ENCODE measurements at regions not wholly inside any gene's neighbourhood (a gene's known extent, or its start where the extent isn't known, plus 50 kb on each side); places are given as distances from the start of the nearest gene placed in this dataset.

GRCh38 chr3:150172356-150172755, 201.7 kb upstream of the PFN2 start:
- H3K27ac ChIP-seq (ENCODE audit: control insufficient read depth, insufficient read depth, low read length): no peak overlapping the region
- H2AFZ ChIP-seq (ENCODE audit: control insufficient read depth, low read length): no peak overlapping the region
- H3K9me3 ChIP-seq (ENCODE audit: control insufficient read depth, low read depth, low read length): no peaks in the 10 kb centered on the region
- no peaks in the 10 kb centered on the region for H3K9me1 ChIP-seq (ENCODE audit: control insufficient read depth, extremely low read depth, insufficient read depth, low read length)
- H4K20me1 ChIP-seq (ENCODE audit: control insufficient read depth, extremely low read depth, insufficient read depth, low read length): no peaks in the 10 kb centered on the region
- dilution Hi-C loops (cut with MboI; ENCODE audit: extremely low pct_ligation_motif_present, low sequenced_read_pairs): no loop called here
- H3K27me3 ChIP-seq (ENCODE audit: control insufficient read depth, extremely low read depth, insufficient read depth, low read length): no peaks in the 10 kb centered on the region
- no peak overlapping the region for H3K4me3 ChIP-seq (ENCODE audit: control insufficient read depth in 2 of 3, extremely low read depth in 1 of 3, insufficient read depth in 2 of 3, low read depth in 1 of 3, low read length in 3 of 3)
- H3K4me1 ChIP-seq (ENCODE audit: control insufficient read depth, extremely low read depth, insufficient read depth, low read length): peaks cover 3% of the 10 kb centered on the region
- no peak for DNase-seq (ENCODE audit: low read depth, low spot score)
- H3K36me3 ChIP-seq (ENCODE audit: control insufficient read depth in 2 of 2, extremely low read depth in 1 of 2, insufficient read depth in 2 of 2, low read length in 2 of 2): no peaks in the 10 kb centered on the region
- TF ChIP-seq CTCF (optimal IDR thresholded peaks at IDR 0.05 in 1 of 3, IDR thresholded peaks at IDR 0.05 in 1 of 3, conservative IDR thresholded peaks at IDR 0.05 in 1 of 3; ENCODE audit: extremely low read depth in 1 of 3, insufficient read depth in 2 of 3, low read length in 3 of 3) (no peak), EZH2 (IDR thresholded peaks at IDR 0.05; ENCODE audit: low read length) (no peak)
- no peak overlapping the region for H3K4me2 ChIP-seq (ENCODE audit: control insufficient read depth, extremely low read depth, insufficient read depth, low read depth, low read length)
- no peaks in the 10 kb centered on the region for H3K79me2 ChIP-seq (ENCODE audit: control insufficient read depth, insufficient read depth, low read length)
- FAIRE-seq: no peak
- no peak overlapping the region for H3K9ac ChIP-seq (ENCODE audit: control insufficient read depth, extremely low read depth, insufficient read depth, low read length)

GRCh38 chr3:150170852-150171520, 200.3 kb upstream of the PFN2 start:
- Histone ChIP-seq H3K9me1 (ENCODE audit: control insufficient read depth, extremely low read depth, insufficient read depth, low read length) (no peaks in the 10 kb centered on the region), H3K4me2 (ENCODE audit: control insufficient read depth, extremely low read depth, insufficient read depth, low read depth, low read length) (no peak overlapping the region), H3K79me2 (ENCODE audit: control insufficient read depth, insufficient read depth, low read length) (no peaks in the 10 kb centered on the region), H3K4me1 (ENCODE audit: control insufficient read depth, extremely low read depth, insufficient read depth, low read length) (peaks cover 3% of the 10 kb centered on the region), H3K4me3 (ENCODE audit: control insufficient read depth in 2 of 3, extremely low read depth in 1 of 3, insufficient read depth in 2 of 3, low read depth in 1 of 3, low read length in 3 of 3) (no peak overlapping the region), H3K36me3 (ENCODE audit: control insufficient read depth in 2 of 2, extremely low read depth in 1 of 2, insufficient read depth in 2 of 2, low read length in 2 of 2) (no peaks in the 10 kb centered on the region), H3K9me3 (ENCODE audit: control insufficient read depth, low read depth, low read length) (no peaks in the 10 kb centered on the region), H4K20me1 (ENCODE audit: control insufficient read depth, extremely low read depth, insufficient read depth, low read length) (no peaks in the 10 kb centered on the region), H3K27ac (ENCODE audit: control insufficient read depth, insufficient read depth, low read length) (no peak overlapping the region), H3K27me3 (ENCODE audit: control insufficient read depth, extremely low read depth, insufficient read depth, low read length) (no peaks in the 10 kb centered on the region), H2AFZ (ENCODE audit: control insufficient read depth, low read length) (no peak overlapping the region), H3K9ac (ENCODE audit: control insufficient read depth, extremely low read depth, insufficient read depth, low read length) (no peak overlapping the region)
- DNase-seq (ENCODE audit: low read depth, low spot score) (no peak), FAIRE-seq (no peak)
- TF ChIP-seq EZH2 (IDR thresholded peaks at IDR 0.05; ENCODE audit: low read length) (no peak), CTCF (optimal IDR thresholded peaks at IDR 0.05 in 1 of 3, IDR thresholded peaks at IDR 0.05 in 1 of 3, conservative IDR thresholded peaks at IDR 0.05 in 1 of 3; ENCODE audit: extremely low read depth in 1 of 3, insufficient read depth in 2 of 3, low read length in 3 of 3) (no peak)
- dilution Hi-C loops (cut with MboI; ENCODE audit: extremely low pct_ligation_motif_present, low sequenced_read_pairs): no loop called here
